Smooth muscle cell (in vitro differentiated cells): ENCODE measurements at regions not wholly inside any gene's neighbourhood (a gene's known extent, or its start where the extent isn't known, plus 50 kb on each side); places are given as distances from the start of the nearest gene placed in this dataset.

Experiments used
- DNase-seq: peaks from one replicate; lab custom pipeline; 2025; ENCODE audit not compliant: unreplicated experiment; lab: John Stamatoyannopoulos, UW
- H2AFZ ChIP-seq: fragments of 200-600 bp; sonication (generic); 2 replicates; pipeline ENCODE4 v1.6.0; 2016; ENCODE audit warnings: antibody characterized with exemption, low read depth, mild to moderate bottlenecking
- H3F3A ChIP-seq: fragments of 200-600 bp; sonication (generic); 2 replicates; pipeline ENCODE4 v1.6.0; 2017; ENCODE audit warnings: antibody characterized with exemption, low read depth
- H3K27ac ChIP-seq: fragments of 200-600 bp; sonication (generic); 2 replicates; pipeline ENCODE4 v1.5.1; 2016; ENCODE audit warnings: low read depth, mild to moderate bottlenecking
- H3K27me3 ChIP-seq: fragments of 200-600 bp; sonication (generic); 2 replicates; pipeline ENCODE4 v1.6.1; 2016; ENCODE audit warnings: low read depth, mild to moderate bottlenecking
- H3K36me3 ChIP-seq: fragments of 200-600 bp; sonication (generic); 2 replicates; pipeline ENCODE4 v1.5.1; 2016; ENCODE audit warnings: low read depth
- H3K4me1 ChIP-seq: fragments of 200-600 bp; sonication (generic); 2 replicates; pipeline ENCODE4 v1.5.1; 2016; ENCODE audit warnings: low read depth
- H3K4me2 ChIP-seq: fragments of 200-600 bp; sonication (generic); 2 replicates; pipeline ENCODE4 v1.6.0; 2016; ENCODE audit warnings: mild to moderate bottlenecking
- H3K4me3 ChIP-seq: fragments of 200-600 bp; sonication (generic); 2 replicates; pipeline ENCODE4 v1.5.1; 2016; ENCODE audit warnings: mild to moderate bottlenecking
- H3K79me2 ChIP-seq: fragments of 200-600 bp; sonication (generic); 2 replicates; pipeline ENCODE4 v1.6.0; 2016; ENCODE audit warnings: low read depth, mild to moderate bottlenecking
- H3K9ac ChIP-seq: fragments of 200-600 bp; sonication (generic); 2 replicates; pipeline ENCODE4 v1.6.0; 2016; ENCODE audit warnings: low read depth
- H3K9me3 ChIP-seq: fragments of 200-600 bp; sonication (generic); replicated peaks from 2 replicates; pipeline ENCODE4 v1.5.1; 2016; ENCODE audit warnings: low read depth
- H4K20me1 ChIP-seq: fragments of 200-600 bp; sonication (generic); 2 replicates; pipeline ENCODE4 v1.6.0; 2016; ENCODE audit warnings: low read depth
- WGBS: methylation state at CpG from one replicate; pipeline ENCODE4 v1.1.7; 2016; ENCODE audit warnings: low lambda C conversion rate; 5-methylcytosine and 5-hydroxymethylcytosine counted together
- TF ChIP-seq, protein P1 (sequence below): fragments of 200-600 bp; sonication (generic); IDR thresholded peaks from 2 replicates; pipeline ENCODE4 v1.5.1; 2017; ENCODE audit warnings: borderline replicate concordance, mild to moderate bottlenecking, antibody characterized with exemption; ENCODE audit not compliant: insufficient read depth, poor library complexity, severe bottlenecking

DNA sequence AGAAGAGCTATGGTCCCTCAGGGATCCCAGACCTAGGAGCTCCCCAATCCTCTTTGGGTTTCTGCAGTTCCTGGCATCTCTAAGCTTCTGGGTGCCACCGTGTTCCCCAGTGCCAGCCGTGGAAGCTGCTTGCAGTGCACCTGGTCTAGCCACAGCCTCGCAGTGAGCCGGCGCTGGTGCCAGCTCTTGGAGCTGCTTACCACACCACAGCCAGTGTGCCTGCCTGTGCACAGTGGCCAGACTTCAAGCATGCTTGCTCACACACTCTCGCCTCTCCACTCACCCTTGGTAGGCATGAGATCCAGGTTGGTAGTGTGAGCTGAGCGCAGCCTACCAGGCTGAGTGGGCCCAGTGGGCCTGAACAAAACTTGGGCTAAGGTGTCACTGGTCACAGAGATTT, 971.9 kb downstream of the DCDC2C start:
- Histone ChIP-seq H3K4me2 (no peak overlapping the region), H3K79me2 (no peaks in the 10 kb centered on the region), H3K36me3 (no peaks in the 10 kb centered on the region), H3K9ac (no peak overlapping the region), H3K27me3 (no peaks in the 10 kb centered on the region), H3K9me3 (no peaks in the 10 kb centered on the region), H3K4me3 (no peak overlapping the region), H4K20me1 (no peaks in the 10 kb centered on the region), H3F3A (no peaks in the 10 kb centered on the region), H2AFZ (no peak overlapping the region), H3K4me1 (no peaks in the 10 kb centered on the region), H3K27ac (no peak overlapping the region)
- TF ChIP-seq, protein P1, sequence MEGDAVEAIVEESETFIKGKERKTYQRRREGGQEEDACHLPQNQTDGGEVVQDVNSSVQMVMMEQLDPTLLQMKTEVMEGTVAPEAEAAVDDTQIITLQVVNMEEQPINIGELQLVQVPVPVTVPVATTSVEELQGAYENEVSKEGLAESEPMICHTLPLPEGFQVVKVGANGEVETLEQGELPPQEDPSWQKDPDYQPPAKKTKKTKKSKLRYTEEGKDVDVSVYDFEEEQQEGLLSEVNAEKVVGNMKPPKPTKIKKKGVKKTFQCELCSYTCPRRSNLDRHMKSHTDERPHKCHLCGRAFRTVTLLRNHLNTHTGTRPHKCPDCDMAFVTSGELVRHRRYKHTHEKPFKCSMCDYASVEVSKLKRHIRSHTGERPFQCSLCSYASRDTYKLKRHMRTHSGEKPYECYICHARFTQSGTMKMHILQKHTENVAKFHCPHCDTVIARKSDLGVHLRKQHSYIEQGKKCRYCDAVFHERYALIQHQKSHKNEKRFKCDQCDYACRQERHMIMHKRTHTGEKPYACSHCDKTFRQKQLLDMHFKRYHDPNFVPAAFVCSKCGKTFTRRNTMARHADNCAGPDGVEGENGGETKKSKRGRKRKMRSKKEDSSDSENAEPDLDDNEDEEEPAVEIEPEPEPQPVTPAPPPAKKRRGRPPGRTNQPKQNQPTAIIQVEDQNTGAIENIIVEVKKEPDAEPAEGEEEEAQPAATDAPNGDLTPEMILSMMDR: no peak
- 93% methylated on average over 7 of the region's 7 CpGs for WGBS
- no peak for DNase-seq

DNA sequence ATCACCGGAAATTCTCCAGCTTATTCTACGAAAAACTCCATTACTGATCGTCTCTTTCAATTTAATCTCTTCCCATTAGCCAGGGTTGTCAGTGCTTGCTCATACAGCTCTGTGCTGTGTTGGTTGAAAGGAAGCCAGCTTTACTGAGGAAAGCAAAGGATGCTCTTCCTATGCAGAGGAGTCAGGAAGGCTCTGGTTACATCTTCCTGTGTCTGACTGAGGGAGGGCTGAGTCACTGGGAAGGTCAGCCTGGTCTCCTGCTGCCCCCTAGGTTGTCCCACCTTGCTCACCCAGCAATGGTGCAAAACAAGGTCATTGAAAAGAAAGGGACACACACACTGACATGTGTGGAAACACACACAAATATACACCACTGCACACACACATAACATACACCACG, 975.6 kb downstream of the DCDC2C start:
- no peak for DNase-seq
- Histone ChIP-seq H3K9ac (no peak overlapping the region), H3K27ac (no peak overlapping the region), H3F3A (no peaks in the 10 kb centered on the region), H3K36me3 (no peaks in the 10 kb centered on the region), H3K9me3 (no peaks in the 10 kb centered on the region), H3K4me1 (no peaks in the 10 kb centered on the region), H3K4me3 (no peak overlapping the region), H4K20me1 (no peaks in the 10 kb centered on the region), H3K79me2 (no peaks in the 10 kb centered on the region), H3K4me2 (no peak overlapping the region), H3K27me3 (no peaks in the 10 kb centered on the region), H2AFZ (no peak overlapping the region)
- TF ChIP-seq, protein P1: no peak
- 88% methylated on average over 4 of the region's 4 CpGs for WGBS

DNA sequence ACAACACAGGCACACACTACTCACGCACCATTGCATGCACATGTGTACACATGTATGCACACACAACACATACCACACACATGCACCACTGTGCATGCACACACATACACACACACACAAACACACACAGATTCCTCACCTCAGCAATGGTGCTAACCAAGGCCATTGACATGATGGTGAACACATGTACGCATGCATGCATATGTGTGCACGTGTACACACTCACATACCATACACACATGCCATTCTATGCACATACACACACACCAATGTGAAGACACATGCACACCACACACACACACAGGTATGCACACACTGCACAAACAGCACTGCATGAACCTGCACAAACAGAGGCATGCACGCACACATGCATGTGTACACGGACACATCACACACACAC, 976.0 kb downstream of the DCDC2C start:
- no peak for DNase-seq
- no peak overlapping the region for H3K4me3 ChIP-seq
- no peaks in the 10 kb centered on the region for H3K9me3 ChIP-seq
- WGBS: 96% methylated on average over 5 of the region's 5 CpGs
- H3F3A ChIP-seq: no peaks in the 10 kb centered on the region
- no peak overlapping the region for H3K27ac ChIP-seq
- TF ChIP-seq, protein P1: no peak
- H4K20me1 ChIP-seq: no peaks in the 10 kb centered on the region
- H3K9ac ChIP-seq: no peak overlapping the region
- H3K79me2 ChIP-seq: no peaks in the 10 kb centered on the region
- H2AFZ ChIP-seq: no peak overlapping the region
- H3K4me2 ChIP-seq: no peak overlapping the region
- no peaks in the 10 kb centered on the region for H3K4me1 ChIP-seq
- no peaks in the 10 kb centered on the region for H3K36me3 ChIP-seq
- no peaks in the 10 kb centered on the region for H3K27me3 ChIP-seq

DNA sequence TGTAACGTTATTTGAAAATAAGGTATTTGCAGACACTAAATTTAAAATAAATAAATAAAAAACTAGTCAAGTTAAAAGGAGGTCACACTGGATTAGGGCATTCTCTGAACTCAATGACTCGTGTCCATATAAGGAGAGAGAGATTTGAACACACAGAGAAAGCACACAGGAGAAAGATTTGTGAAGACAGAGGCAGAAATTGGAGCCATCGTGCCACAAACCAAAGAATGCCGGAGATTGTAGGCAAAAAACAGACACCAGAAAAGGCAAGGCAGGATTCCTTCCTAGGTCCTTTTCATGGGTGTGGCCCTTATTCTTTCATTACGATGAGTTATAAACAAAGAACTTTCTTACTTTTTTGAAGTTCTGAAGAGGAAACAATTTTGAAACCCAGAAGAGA, 981.5 kb downstream of the DCDC2C start:
- H3K36me3 ChIP-seq: no peaks in the 10 kb centered on the region
- peak overlapping the region; percentile 58 for H3K4me2 ChIP-seq
- no peaks in the 10 kb centered on the region for H4K20me1 ChIP-seq
- no peak overlapping the region for H3K9ac ChIP-seq
- no peak for DNase-seq
- H3K79me2 ChIP-seq: no peaks in the 10 kb centered on the region
- peak overlapping the region; percentile 17 for H3K4me3 ChIP-seq
- TF ChIP-seq, protein P1: no peak
- peaks cover 11% of the 10 kb centered on the region for H3K4me1 ChIP-seq
- H2AFZ ChIP-seq: peak overlapping the region; percentile 81
- H3K27ac ChIP-seq: no peak overlapping the region
- H3K27me3 ChIP-seq: no peaks in the 10 kb centered on the region
- H3K9me3 ChIP-seq: no peaks in the 10 kb centered on the region
- no peaks in the 10 kb centered on the region for H3F3A ChIP-seq
- WGBS: 43% methylated on average over 5 of the region's 5 CpGs
